Cardiac muscle cell (in vitro differentiated cells and primary cell): ENCODE measurements at regions not wholly inside any gene's neighbourhood (a gene's known extent, or its start where the extent isn't known, plus 50 kb on each side); places are given as distances from the start of the nearest gene placed in this dataset.
A peak's percentile ranks its signal among the peaks of the same experiment; 100 is the strongest.

ENCODE experiments used
- DNase-seq, 2 donors: peaks; one replicate each; pipeline versions ENCODE4 v3.0.0 to v3.0.0-alpha.2; 2010 to 2017; ENCODE audit warnings: low read depth in 1 of 2, low spot score in 1 of 2
- H3K27ac ChIP-seq: fragments of 200-600 bp; sonication (generic); 2 replicates; pipeline ENCODE4 v1.5.1; 2016
- H3K27me3 ChIP-seq: fragments of 200-600 bp; sonication (generic); 2 replicates; pipeline ENCODE4 v1.6.0; 2016; ENCODE audit warnings: control low read depth
- H3K36me3 ChIP-seq: fragments of 200-600 bp; sonication (generic); 2 replicates; pipeline ENCODE4 v1.5.1; 2016; ENCODE audit warnings: control low read depth
- H3K4me1 ChIP-seq: fragments of 200-600 bp; sonication (generic); 2 replicates; pipeline ENCODE4 v1.8.1; 2017; ENCODE audit warnings: low read depth, mild to moderate bottlenecking, mixed run types
- H3K4me3 ChIP-seq: fragments of 200-600 bp; sonication (generic); 2 replicates; pipeline ENCODE4 v1.5.1; 2016; ENCODE audit warnings: mild to moderate bottlenecking
- H3K9me3 ChIP-seq: fragments of 200-600 bp; sonication (generic); 2 replicates; pipeline ENCODE4 v1.5.1; 2017; ENCODE audit warnings: low read depth, mild to moderate bottlenecking, control low read depth
- CTCF ChIP-seq: IDR thresholded peaks from 2 replicates; pipeline ENCODE4 v1.5.1; 2012; ENCODE audit warnings: low read depth, mild to moderate bottlenecking, low read length

DNA sequence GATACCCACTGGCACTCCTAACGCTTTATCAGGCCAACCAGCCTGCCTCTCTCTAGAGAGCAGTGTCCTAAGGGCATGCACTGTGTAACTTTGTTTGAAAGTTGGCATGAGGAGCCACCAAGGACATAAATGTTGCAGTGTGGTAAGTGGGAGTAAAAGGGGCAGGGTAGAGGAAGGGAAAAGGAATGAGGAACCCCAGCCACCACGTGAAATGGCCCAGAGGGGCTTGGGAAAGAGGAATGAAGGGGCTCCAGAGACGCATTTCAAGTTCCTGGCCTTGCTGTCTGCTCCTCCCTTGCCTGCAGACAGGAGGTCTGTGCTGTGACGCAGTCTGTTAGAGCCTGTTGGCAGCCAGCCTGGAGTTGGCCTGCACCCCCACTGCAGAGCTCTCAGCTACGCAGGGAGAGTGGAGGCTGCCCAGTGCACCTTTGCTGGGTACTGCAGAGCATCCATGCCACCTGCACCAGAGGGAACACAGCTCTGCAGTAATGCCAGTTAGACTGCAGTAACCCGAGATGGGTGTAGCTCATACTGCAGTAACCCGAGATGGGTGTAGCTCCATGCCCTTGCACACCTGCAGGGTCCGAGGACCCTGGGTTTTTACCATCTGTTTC is 86.8 kb upstream of the SNAP25 start:
- DNase-seq = peak; percentile 9 to 83
- no peak for TF ChIP-seq CTCF
- no peaks in the 10 kb centered on the region for H3K9me3 ChIP-seq
- no peaks in the 10 kb centered on the region for H3K36me3 ChIP-seq
- no peak overlapping the region for H3K27ac ChIP-seq
- H3K27me3 ChIP-seq = no peaks in the 10 kb centered on the region
- H3K4me3 ChIP-seq = no peak overlapping the region
- H3K4me1 ChIP-seq = no peaks in the 10 kb centered on the region

DNA sequence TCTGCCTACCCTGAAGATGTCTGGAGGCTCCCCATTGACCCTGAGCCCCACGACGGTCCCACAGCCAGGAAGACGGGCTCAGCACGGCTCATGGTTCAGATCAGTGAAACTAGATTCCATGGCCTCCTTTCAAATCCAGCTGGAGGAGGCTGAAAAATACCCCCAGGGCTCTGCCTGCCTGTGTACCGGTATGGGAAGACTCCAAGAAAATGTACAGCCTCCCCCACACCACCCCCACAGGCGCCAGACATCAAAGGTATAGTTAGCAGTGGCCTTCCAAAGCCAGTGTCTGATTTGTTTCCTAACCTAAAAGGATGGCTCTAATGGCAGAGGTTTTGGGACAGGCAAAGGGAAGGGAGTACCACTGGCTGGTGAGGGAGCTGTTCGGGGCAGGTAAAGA is 86.2 kb upstream of the SNAP25 start:
- DNase-seq = no peak
- no peak overlapping the region for H3K27ac ChIP-seq
- TF ChIP-seq CTCF = no peak
- H3K27me3 ChIP-seq = no peaks in the 10 kb centered on the region
- no peaks in the 10 kb centered on the region for H3K4me1 ChIP-seq
- no peak overlapping the region for H3K4me3 ChIP-seq
- H3K36me3 ChIP-seq = no peaks in the 10 kb centered on the region
- H3K9me3 ChIP-seq = no peaks in the 10 kb centered on the region

DNA sequence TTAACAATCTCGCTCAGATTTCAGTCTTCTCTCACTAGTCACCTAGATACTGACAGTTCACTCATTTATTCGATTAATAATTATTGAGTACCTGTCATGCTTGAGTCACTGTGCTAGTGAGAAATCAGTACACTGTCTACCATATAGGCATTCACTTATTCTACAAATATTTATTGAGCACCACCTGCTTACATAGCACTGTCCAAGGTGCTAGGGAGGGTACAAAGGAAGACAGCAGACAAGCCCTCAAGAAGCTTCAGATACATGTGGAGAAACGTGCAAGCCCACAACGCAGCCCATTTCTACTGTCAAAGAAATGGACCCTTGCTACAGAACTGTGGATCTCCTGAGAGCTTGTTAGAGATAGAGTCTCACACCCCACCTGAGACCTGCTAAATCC is 85.1 kb upstream of the SNAP25 start:
- DNase-seq = no peak
- Histone ChIP-seq H3K4me3 (no peak overlapping the region), H3K27me3 (no peaks in the 10 kb centered on the region), H3K4me1 (no peaks in the 10 kb centered on the region), H3K9me3 (no peaks in the 10 kb centered on the region), H3K36me3 (no peaks in the 10 kb centered on the region), H3K27ac (no peak overlapping the region)
- no peak for TF ChIP-seq CTCF

DNA sequence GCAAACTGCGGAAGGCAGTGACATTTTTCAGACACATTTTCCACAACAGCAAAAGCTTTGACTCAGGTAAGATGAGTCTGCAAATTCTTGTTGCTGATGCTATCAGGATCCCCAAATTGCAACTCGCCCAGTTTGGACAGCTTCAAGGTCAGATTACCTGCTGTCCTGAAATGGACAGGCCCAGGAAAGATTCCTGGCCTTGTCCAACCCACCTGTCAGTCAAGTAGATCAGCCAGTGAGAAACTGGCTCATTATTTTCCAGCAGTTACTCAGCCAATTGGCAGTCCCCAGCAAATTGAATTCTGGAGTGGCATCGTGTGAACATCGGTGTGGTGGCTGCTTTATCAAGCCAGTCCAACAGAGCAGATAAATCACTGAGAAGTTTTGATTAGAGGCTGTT is 84.5 kb upstream of the SNAP25 start:
- Histone ChIP-seq H3K9me3 (no peaks in the 10 kb centered on the region), H3K4me1 (no peaks in the 10 kb centered on the region), H3K36me3 (no peaks in the 10 kb centered on the region), H3K4me3 (no peak overlapping the region), H3K27ac (no peak overlapping the region), H3K27me3 (no peaks in the 10 kb centered on the region)
- no peak for DNase-seq
- no peak for TF ChIP-seq CTCF

DNA sequence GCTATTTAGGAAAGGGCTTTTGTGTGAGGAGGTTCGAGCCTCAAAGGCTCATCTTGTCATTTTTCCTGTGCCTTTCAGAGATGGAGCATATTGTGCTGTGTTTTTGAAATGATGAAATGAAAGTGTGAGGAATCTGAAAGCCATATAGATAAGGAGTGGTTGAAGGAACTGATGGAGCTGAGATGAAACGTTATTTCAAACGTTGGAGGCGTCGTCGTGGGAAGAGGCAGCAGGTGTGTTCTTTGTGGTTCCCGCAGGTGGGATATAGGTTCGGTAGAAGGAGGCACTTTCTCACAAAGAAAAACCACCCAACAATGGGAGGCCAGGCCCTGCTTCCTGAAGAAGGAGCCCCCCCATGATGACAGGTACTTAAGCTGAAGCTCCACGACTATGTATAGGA is 83.2 kb upstream of the SNAP25 start:
- H3K4me3 ChIP-seq = no peak overlapping the region
- no peaks in the 10 kb centered on the region for H3K36me3 ChIP-seq
- TF ChIP-seq CTCF = no peak
- no peak overlapping the region for H3K27ac ChIP-seq
- no peak for DNase-seq
- no peaks in the 10 kb centered on the region for H3K9me3 ChIP-seq
- H3K27me3 ChIP-seq = no peaks in the 10 kb centered on the region
- no peaks in the 10 kb centered on the region for H3K4me1 ChIP-seq

- TF ChIP-seq CTCF = no peak
These were observed 81.6 kb upstream of the SNAP25 start for GRCh38 chr20:10137032-10137431.

More at GRCh38 chr20:10137032-10137431, 81.6 kb upstream of the SNAP25 start:
- H3K27ac ChIP-seq = no peak overlapping the region
- H3K4me3 ChIP-seq = no peak overlapping the region
- H3K27me3 ChIP-seq = no peaks in the 10 kb centered on the region
- no peaks in the 10 kb centered on the region for H3K4me1 ChIP-seq
- H3K9me3 ChIP-seq = no peaks in the 10 kb centered on the region
- DNase-seq = no peak
- no peaks in the 10 kb centered on the region for H3K36me3 ChIP-seq
